Neural cell (in vitro differentiated cells): ENCODE measurements at regions not wholly inside any gene's neighbourhood (a gene's known extent, or its start where the extent isn't known, plus 50 kb on each side); places are given as distances from the start of the nearest gene placed in this dataset.

Experiments used
- CTCF ChIP-seq: fragments of 450-650 bp; IDR thresholded peaks from 2 replicates; pipeline ENCODE4 v1.5.1; 2014; ENCODE audit warnings: antibody characterized with exemption, mild to moderate bottlenecking, moderate library complexity; ENCODE audit not compliant: poor library complexity, severe bottlenecking
- EP300 ChIP-seq: fragments of 450-650 bp; conservative IDR thresholded peaks from 2 replicates; pipeline ENCODE4 v1.6.1; 2014; ENCODE audit warnings: antibody characterized with exemption, mild to moderate bottlenecking, moderate library complexity; ENCODE audit not compliant: poor library complexity, severe bottlenecking
- EZH2 ChIP-seq: fragments of 200-600, 300-800 bp; shearing (Covaris generic), sonication (generic); IDR thresholded peaks from 2 replicates; pipeline ENCODE4 v1.6.1; 2014; ENCODE audit warnings: antibody characterized with exemption, low read length, borderline replicate concordance, mild to moderate bottlenecking; ENCODE audit not compliant: insufficient read depth, poor library complexity, severe bottlenecking
- POLR2AphosphoS5 ChIP-seq: IDR thresholded peaks from 2 replicates; pipeline ENCODE4 v1.6.1; 2012
- RAD21 ChIP-seq: fragments of 450-650 bp; conservative IDR thresholded peaks from 2 replicates; pipeline ENCODE4 v1.6.1; 2014; ENCODE audit warnings: antibody characterized with exemption, mild to moderate bottlenecking, moderate library complexity
- REST ChIP-seq: IDR thresholded peaks from 2 replicates; pipeline ENCODE4 v1.6.1; 2012; ENCODE audit warnings: borderline replicate concordance
- SMC3 ChIP-seq: fragments of 450-650 bp; conservative IDR thresholded peaks from 2 replicates; pipeline ENCODE4 v1.6.1; 2014; ENCODE audit warnings: antibody characterized with exemption, mild to moderate bottlenecking, moderate library complexity; ENCODE audit not compliant: poor library complexity
- TAF1 ChIP-seq: IDR thresholded peaks from 2 replicates; pipeline ENCODE4 v1.6.1; 2012; ENCODE audit warnings: low read depth

DNA sequence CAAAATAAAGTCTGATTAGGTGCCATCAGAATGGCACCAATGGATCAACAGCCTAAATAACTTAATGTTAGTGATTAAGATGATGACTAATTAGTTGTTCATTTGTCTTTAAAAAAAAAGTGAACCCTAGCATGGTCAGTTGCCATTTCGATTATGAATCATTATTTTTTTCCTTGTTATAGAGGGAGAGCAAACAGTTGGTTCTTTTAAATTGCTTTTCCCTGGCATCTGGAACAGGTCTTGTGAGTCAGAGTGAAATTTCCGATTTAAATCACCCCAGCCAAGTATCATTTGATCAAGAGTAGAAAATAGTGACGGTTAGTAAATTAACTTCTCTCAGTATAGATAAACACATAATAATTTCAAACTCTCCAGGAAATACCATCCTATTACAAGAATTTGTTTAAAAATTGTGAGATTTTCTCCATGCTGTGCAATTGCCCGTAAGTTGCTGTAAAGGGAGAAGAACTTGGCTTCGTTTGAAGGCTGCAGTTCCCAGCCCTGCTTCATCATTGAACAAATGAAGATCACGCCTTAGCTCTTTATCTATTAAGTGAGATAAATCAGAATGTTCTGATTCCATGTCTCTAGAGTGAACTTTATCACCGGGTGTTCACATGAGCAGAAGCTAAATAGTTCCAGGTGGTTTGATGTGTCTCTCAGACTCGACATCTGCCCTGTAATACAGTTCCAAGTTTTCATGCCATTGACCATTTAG lies 741.3 kb downstream of the DOK5 start:
- no peak for TF ChIP-seq EP300
- no peak for TF ChIP-seq CTCF
- no peak for TF ChIP-seq RAD21
- no peak for TF ChIP-seq REST
- TF ChIP-seq POLR2AphosphoS5: no peak
- no peak for TF ChIP-seq EZH2
- TF ChIP-seq TAF1: no peak
- no peak for TF ChIP-seq SMC3
